ENCODE measurements at regions not wholly inside any gene's neighbourhood (a gene's known extent, or its start where the extent isn't known, plus 50 kb on each side); places are given as distances from the start of the nearest gene placed in this dataset.

DNA sequence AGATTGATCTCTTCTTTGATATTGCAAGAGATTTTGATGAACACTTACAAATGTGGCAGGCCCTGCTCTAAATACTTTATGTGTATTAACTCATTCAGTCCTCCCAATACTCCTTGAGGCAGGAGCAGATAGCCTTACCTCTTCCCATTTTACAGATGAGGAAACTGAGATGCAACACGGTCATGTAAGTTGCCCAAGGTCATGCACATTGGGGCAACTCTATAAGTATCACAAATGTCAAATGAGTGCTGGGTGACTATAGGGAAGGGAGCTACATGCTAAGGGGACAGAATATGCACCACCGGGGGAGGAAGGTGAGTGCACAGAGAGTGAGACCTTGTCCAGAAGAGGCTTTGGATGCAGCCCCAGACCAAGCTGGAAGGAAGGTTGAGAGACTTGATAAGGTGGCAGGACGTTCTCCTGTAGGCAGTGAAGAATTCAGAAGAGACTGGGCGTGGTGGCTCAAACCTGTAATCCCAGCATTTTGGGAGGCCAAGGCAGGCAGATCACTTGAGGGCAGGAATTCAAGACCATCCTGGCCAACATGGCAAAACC lies 132.3 kb upstream of the PWP1 start:
- DNase-seq (ENCODE audit: low read depth), result no peak

DNA sequence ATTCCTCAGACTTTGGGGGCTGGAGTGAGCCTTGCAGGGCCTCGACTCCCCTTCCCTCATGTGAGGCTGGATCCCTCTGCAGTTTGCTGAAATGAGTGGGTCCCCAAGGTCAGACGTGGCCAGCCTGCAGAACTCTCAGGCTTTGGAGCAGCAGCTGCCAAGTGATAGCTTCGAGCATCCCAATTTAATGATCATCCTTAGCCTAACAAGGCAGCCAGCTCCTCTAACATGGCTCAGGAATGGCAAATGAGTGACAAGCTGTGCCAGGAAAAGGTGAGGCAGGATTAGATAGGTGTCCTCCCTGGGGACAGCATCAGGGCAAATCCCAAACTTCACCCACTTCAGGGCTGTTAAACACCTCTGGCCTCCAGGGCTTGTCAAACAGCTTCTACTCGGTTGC lies 130.7 kb upstream of the PWP1 start:
- DNase-seq (ENCODE audit: low read depth), result no peak

DNA sequence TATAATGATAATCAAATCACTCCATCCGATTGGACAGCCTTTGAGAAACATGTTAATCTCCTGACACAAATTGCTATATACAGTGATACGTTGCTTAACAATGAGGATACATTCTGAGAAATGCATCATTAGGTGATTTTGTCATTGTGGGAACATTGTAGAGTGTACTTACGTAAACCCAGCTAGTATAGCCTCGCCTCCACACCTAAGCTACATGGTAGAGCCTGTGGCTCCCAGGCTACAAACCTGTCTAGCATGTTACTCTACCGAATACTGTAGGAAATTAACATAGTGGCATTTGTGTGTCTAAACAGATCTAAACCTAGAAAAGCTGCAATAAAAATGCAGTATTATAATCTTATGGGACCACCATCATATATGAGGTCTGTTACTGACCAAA lies 128.6 kb upstream of the PWP1 start:
- no peak for DNase-seq (ENCODE audit: low read depth)

DNA sequence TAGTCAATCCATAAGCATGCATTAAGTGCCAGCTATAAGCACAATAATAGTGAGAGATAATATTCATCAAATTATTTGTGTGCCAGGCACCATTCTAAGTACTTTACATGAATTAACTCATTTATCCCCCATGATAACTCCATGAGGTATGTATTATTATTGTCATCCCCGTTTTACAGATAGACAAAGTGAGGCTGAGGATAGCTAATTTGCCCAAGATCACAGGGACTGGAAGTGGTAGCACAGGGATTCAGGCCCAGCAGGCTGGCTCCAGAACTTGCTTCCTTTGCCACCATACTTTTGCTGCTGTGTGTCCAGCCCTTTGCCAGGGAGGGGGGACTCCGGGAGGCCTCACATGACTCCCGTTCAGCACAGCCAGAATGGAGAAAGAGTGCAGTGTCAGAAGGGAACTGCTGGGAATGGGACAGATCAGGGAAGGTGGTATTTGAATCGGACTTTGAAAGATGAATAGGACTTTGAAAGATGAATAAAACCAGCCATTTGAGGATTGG lies 128.0 kb upstream of the PWP1 start:
- DNase-seq (ENCODE audit: low read depth), result no peak

DNA sequence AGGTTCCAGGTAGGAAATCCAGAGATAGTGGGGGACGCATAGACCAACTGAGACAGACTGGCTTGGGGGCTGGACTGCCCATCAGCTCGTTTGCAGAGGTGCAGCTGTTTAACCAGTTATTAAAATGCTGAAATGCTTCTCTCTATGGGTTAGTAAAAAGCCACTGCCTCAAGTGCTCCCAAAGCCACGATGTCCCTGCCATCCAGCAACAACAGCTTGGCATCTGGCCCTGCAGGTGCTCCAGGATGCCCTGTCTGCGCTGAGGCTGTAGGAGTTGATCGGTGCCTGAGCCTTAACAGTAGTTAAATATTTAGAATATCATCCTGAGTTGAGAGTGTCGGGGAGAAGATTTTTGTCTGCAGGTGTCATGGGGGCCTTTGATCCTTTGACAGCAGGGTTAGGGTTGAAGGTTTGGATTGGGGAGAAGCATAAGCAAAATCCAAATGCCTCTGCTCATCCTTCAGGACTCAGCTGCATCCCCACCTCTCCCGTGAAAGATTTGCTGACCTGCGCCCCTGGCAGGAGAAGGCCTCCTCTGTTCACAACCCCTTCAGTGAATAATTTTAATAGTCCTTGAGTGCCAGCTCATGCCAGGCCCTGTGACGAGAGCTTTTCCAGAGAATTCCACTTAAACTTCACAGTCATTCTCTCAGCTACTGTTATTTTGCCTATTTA lies 127.3 kb upstream of the PWP1 start:
- no peak for DNase-seq (ENCODE audit: low read depth)

DNA sequence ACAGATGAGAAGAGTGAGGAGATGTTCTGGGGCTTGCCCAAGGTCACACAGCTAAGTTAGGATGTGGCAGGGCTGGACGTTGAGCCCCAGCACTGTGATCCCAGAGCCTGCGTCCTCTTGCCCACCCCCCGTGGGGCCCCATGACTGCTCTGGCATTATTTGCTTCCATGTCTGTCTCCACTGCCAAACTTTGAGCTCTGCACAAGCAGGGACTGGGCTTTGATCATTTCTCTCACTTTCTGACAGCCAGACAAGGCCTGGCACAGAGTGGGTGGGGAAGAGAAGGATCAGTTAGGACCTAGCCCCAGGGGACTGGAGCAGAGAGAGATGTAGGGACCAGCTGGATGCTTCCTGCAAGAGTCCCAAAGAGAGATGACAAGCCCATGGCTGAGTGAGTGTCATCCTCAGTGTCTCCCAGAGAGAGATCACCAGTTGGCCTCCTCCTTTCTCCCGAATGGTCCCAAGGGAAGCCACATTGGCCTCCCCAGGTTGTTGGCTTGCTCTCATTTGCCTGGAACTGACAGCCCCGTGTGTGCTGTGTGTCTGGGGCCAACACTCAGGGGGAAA lies 126.7 kb upstream of the PWP1 start:
- DNase-seq (ENCODE audit: low read depth), result no peak

DNA sequence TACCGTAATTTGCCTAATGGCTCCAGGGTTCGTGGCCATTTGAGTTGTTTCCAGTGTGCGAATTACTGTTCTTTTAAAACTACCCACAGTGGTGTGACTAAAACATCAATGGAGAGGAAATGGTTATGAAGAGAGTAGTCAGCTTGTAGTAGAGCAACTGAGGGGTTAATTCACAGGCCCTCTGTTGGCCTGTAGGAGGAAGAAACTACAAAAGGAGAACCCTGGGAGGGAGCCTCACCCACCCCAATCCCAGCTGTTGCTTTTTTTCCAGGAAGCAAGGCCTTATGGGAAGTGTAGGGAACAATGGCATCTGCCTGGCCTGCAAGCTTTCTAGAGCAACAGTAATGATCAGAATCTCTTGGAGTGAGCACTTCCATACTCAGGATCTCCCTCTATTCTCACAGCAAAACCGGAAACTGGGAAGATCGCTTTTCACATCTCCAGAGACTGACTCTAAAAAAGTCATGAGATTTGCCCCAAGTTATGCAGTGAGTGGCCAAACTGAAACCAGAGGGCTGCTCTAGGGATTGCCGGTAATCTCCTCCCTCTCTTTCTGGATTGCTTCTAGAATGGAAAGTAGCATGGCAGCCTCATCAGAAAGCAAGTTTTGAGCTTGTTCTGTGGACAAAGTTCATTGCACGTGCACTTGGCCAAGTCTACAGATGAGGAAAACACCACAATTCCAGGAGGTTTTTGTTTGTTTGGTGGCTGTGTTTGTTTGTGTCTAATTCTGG lies 125.3 kb upstream of the PWP1 start:
- DNase-seq (ENCODE audit: low read depth), result no peak

DNA sequence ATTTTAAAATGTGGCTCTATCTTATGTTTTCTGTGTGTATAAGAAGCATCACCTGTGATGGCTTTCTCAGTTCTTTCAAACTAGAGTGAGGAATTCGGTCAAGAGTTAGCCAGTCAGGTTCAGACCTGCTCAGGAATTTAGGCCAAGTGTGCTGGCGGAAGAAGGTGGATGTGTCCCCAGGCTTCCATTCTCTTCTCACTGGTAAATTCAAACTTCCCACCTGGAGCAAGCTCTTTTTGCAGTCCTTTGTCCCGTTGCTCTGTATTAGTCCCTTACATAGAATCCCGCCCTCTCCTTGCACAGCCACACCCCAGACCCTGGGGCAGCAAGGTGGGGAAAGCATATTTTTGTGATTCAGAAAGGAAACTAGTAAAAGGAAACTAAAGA lies 124.7 kb upstream of the PWP1 start:
- DNase-seq (ENCODE audit: low read depth), result no peak

DNA sequence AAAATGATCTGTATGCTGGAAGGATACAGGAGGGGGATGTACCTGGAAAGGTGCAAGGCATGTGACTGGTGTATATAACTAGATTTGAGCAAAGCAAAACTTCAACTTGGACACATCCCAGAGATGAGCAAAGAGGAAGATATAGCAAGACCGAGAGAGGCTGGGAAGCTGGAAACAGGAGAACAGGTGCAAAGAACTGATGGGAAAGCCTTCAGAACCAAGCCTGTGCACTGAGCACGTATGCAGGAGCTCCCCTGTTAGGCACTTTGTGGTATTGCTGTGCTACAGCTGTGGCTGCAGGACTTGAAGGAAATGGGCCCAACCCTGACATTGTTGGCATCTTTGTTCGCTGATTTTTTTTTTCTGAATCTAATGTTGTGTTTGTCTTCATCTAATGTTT lies 120.7 kb upstream of the PWP1 start:
- DNase-seq (ENCODE audit: low read depth), result peak; percentile 36

DNA sequence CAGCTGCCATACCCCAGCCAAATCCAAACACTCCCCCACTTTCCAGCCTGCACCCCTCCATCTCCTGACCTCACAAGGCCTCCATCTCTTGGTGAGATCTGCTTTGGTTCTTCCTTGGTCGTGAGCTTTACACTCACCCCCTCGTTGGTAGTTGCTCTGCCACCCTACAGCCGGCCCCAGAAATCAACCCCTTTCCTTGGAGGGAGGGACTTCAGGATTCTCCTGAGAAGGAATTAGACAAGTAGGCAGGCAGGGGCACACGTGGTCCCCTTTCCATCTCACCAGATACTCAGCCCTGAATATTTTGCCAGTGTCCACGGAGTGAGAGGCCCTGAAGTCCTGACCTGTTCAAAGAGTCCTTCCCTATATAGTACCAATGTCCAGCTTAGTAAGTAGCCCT lies 120.0 kb upstream of the PWP1 start:
- no peak for DNase-seq (ENCODE audit: low read depth)

DNA sequence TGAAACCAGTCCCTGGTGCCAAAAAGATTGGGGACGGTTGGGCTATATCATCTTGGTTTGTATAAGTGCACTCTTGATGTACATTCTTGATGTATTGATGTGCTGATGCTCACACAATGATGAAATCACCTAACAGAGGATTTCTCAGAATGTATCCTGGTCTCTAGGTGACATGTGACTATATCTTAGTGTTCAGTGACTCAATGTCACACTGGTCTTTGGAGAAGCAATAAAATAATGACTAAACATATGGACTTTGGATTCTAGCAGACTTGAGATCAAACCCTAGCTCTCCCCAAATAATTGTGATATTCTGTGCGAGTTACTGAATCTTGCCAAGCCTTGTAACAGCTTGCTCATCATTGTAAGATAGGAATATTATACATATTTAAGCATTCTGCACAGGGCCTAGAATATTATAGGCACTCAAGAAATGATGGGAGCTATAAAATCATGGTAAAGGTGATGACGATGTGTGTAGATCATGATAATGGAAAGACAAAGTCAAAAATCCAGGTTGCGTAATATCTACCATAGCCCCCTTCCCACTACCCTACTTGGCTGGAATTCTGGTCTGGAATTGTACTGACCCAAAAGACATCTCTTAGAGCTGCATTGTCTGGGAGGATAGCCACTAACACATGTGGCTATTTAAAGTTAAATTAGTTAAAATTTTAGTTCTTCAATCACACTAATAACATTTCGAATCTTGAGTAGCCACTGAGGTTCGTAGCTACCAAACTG lies 117.6 kb upstream of the PWP1 start:
- DNase-seq (ENCODE audit: low read depth), result no peak

DNA sequence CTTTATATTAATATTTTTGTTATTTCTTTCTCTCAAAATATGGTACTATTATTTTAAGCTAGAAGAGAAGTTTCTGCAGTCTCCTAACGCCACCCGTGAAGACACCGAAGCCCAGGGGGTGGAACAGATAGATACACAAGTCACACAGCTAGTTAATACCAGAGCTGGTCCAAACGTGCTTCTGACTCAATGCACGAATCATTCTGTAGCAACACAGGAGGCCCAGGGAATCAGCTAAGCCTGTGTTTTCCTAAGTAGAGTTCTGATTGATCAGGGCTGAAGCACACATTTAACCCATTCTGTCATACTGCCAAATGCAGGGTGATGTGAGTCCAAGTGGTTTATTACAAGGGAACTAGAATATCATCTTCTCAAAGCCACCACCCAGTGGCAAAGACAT lies 116.9 kb upstream of the PWP1 start:
- DNase-seq (ENCODE audit: low read depth), result peak; percentile 17

DNA sequence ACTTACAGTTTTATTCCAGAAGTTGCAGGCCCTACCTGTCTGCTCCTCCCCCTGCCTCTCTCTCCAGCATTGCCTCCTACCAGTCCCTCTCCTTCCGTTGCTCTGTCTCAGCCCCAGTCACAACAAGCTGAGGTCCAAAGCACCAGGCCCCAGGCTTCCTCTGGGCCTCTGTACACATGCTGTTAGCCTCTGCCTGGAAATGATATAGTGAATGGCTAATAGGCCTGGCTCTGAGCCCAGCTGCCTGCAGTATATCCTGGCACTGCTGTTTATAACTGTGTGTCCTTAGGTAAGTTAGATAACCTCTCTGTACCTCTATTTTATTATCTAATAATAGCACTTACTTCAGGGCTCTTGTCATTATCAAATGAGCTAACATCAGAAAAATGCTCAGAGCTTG lies 114.9 kb upstream of the PWP1 start:
- DNase-seq (ENCODE audit: low read depth), result peak; percentile 74

DNA sequence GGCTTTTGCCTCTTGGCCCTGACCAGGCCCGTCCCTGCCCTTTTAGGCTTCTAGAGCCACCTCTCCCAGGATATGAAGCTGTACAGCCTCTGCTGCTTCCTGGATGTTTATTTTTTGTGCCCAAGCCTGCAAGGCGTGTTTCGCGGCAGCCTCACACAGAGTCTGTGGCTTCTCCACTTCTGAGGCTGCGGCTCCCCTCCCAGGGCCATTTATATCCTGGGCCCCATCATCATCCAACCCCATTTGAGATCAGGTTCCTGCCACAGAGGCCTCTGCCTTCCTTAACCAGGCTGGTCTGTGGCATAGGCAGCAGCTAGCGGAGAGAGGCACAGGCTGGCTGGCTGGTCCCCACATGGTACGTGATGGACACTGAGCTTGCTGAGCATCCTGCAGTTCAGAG lies 114.1 kb upstream of the PWP1 start:
- DNase-seq (ENCODE audit: low read depth), result no peak

DNA sequence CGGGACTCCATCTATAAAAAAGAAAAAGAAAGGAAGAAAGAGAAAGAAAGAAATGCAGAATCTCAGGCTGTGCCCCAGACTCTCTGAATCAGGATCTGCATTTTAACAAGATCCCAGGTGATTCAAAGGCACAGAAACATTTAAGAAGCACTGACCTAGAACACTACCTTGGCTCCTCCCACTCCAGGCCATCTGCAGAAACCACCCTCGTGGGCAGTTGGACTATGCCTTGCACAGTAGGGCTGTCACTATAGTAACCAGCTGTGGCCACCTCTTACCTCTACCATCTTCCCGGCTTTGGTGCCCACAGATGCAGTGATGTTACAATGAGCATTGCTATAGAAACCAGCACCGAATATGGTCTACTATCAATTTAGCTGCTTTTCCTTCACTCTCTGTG lies 110.9 kb upstream of the PWP1 start:
- no peak for DNase-seq (ENCODE audit: low read depth)

DNA sequence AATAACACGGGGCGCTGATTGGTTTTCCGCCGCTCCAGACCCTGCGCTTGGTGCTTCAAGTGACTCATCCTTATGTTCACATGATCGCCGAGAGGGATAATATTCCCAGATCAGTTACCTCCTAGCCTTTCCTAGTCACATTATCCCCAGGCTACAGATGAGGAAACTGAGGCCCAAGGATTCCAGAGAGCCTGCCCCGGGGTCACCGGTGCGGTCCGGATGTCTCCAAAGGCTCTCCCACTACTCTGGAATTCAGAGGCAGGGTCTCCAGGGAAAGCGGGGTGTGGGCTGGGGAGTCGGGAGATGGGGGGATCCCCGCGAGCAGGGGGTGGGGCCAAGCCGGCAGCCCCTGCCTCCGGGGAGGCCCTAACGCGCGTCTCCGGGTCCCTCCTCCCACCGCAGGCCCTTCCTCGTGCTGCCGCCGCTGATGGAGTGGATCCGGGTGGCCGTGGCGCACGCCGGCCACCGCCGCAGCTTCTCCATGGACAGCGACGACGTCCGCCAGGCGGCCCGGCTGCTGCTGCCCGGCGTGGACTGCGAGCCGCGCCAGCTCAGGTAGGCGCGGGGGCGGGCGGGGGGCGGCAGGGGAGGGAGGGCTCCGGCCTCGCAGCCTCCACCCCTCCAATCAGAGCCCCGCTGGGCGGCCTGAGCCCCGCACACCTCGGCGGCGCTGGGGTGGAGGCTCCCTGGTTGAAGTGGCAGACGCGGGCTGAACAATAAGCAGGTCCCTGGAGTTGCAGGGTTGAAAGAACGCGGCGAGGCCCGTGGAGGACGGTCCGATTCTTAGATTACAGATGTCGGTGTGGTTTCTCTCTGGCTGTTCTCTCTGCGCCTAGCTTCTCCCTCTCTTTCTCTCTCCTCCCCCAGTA lies 104.6 kb upstream of the PWP1 start:
- peak; percentile 20 for DNase-seq (ENCODE audit: low read depth)

DNA sequence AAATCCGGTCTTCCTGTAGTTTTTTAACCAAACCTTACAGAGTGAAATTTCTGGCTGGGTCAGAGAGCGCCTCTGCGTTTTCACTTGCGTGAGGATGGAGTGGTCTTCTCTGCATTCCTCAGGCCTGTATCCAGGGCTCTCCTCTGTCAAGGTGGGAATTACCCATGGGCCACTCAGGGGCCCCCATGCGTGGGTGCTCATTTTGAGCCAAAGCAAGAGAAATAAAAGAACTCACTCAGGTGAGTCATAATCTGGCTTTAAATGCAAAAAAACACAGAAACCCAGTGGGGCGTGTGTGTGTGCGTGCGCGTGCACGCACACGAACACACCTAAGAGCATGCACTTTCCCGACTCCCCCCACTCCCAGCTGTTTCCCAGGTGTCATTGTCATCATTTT lies 104.0 kb upstream of the PWP1 start:
- DNase-seq (ENCODE audit: low read depth), result no peak

DNA sequence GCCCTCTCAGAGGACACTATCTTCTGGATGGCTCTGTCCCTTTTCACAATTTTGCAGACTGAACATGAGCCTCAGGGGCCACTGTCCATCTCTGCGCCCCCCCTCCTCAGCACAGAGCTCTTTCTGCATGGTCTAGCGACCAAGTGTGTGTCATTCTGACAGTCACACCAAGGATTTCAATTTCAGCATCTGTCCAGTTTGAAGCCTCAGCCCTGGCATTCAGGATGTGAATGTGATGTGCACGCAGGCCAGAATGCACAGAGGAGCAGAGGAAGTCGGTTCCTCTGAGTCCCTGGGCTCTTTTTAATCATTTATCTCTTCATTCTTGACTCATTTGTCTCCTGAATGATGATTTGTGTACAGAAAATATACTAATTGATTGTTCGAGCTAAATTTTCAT lies 102.0 kb upstream of the PWP1 start:
- no peak for DNase-seq (ENCODE audit: low read depth)

DNA sequence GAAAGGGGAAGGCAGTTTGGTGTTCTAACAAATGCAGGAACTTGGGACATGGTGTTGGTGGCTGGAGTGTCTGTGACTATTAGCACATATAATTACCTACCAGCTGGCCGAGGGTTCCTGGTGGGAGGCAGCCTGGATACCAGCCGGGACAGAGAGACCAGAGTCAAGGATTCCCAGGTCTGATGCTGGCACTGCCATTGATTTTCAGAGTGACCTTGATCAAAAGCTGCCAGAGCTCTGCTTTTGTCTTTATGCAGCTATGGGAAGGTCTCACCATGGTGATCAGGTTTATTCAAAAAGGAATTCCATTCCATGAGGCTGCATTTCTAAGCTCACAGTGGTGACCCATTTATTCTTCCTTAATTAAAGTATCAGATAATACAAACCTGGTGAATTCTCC lies 101.0 kb upstream of the PWP1 start:
- no peak for DNase-seq (ENCODE audit: low read depth)

DNA sequence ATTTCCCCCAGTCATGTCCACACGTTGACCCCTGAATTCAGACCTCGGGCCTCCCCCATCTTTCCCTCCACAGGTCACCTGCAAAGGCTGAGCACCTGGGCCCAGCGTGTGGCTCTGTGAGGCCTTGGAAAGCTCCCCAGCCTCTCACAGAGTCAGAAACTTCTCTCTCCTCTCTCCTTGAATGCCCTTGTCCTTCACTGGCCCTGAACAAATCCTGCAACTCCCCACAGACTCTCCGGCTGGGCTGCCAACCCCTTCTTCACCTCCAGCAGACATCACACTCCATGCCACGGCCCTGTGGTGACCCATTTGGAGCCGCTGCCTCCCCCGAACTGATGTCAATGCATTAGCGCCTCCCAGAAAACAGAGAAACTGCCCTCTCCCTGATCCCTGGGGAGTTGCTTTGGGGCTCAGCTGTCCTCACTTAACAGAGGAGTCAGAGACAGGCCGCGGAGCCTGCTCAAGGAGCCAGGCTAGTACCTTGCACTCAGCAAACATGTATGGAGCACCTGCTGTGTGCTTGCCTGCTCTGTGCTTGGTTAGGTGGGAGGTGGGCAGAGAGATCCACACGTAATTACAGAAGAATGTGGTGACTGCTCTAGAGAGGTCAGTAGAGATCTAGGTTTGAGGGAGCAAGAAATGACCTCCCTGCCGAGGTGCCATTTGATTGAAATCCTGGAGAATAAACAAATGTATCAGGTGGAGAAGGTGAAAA lies 99.2 kb upstream of the PWP1 start:
- no peak for DNase-seq (ENCODE audit: low read depth)

DNA sequence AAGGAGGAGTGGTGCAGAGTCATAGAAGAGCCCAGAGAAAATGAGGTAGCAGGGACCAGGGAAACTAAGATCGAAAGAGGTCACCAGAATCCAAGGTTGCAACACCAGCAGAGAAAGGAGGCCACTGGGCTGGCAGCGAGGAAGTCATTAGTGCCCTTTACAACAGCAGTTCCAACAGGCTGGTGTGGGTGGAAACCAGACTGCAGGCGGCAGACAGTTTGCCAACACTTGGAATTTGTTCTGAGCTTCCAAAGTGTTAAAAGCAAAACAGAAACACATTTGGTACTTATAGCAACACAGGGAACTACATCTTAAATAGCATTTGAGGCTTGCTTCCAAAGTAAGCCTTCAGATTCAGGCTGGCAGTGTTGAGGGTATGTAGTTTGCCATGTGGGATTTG lies 95.2 kb upstream of the PWP1 start:
- DNase-seq (ENCODE audit: low read depth), result no peak
